SK-N-SH treated with all-trans-retinoic acid at 6 μM for 48 hours (cell line): ENCODE measurements at regions not wholly inside any gene's neighbourhood (a gene's known extent, or its start where the extent isn't known, plus 50 kb on each side); places are given as distances from the start of the nearest gene placed in this dataset.

Source experiments
- ATAC-seq: fragments of 200-7000 bp; cut with Tn5 transposase; 3 replicates; pipeline ENCODE4 v1.9.1; 2020; ENCODE audit warnings: mild to moderate bottlenecking, moderate library complexity
- ARNTL ChIP-seq: fragments of 450-650 bp; formaldehyde crosslinking; IDR thresholded peaks from 2 replicates; pipeline ENCODE4 v1.5.0; 2020; ENCODE audit warnings: low read depth, mild to moderate bottlenecking, moderate library complexity, borderline replicate concordance
- BACH2 ChIP-seq: fragments of 250-450 bp; sonication (Bioruptor Pico); IDR thresholded peaks from 2 replicates; pipeline ENCODE4 v1.9.0; 2021; ENCODE audit warnings: mild to moderate bottlenecking, borderline replicate concordance
- CSDC2 ChIP-seq: fragments of 250-450 bp; sonication (Bioruptor Pico); IDR thresholded peaks from 2 replicates; pipeline ENCODE4 v1.5.0; 2020; ENCODE audit warnings: mild to moderate bottlenecking, moderate library complexity
- ESRRG ChIP-seq: fragments of 250-450 bp; sonication (Bioruptor Pico); IDR thresholded peaks from 2 replicates; pipeline ENCODE4 v1.6.1; 2021; ENCODE audit warnings: mild to moderate bottlenecking
- GLIS3 ChIP-seq: fragments of 250-450 bp; sonication (Bioruptor Pico); IDR thresholded peaks from 2 replicates; pipeline ENCODE4 v1.5.0; 2020; ENCODE audit warnings: mild to moderate bottlenecking, moderate library complexity
- ISL1 ChIP-seq: fragments of 250-450 bp; sonication (Bioruptor Pico); IDR thresholded peaks from 2 replicates; pipeline ENCODE4 v2.1.2; 2022; ENCODE audit warnings: mild to moderate bottlenecking, moderate library complexity
- OSR1 ChIP-seq: fragments of 250-450 bp; sonication (Bioruptor Pico); IDR thresholded peaks from 2 replicates; pipeline ENCODE4 v1.8.0; 2022; ENCODE audit warnings: moderate library complexity, mild to moderate bottlenecking, inconsistent platforms
- PPARA ChIP-seq: fragments of 250-450 bp; sonication (Bioruptor Pico); IDR thresholded peaks from 2 replicates; pipeline ENCODE4 v1.5.0; 2020; ENCODE audit warnings: mild to moderate bottlenecking, borderline replicate concordance
- RARB ChIP-seq: fragments of 250-450 bp; sonication (Bioruptor Pico); IDR thresholded peaks from 2 replicates; pipeline ENCODE4 v1.8.0; 2021; ENCODE audit warnings: mild to moderate bottlenecking, moderate library complexity
- SNAI2 ChIP-seq: fragments of 250-450 bp; sonication (Bioruptor Pico); IDR thresholded peaks from 2 replicates; pipeline ENCODE4 v1.5.0; 2020; ENCODE audit warnings: mild to moderate bottlenecking, moderate library complexity
- TCF4 ChIP-seq: fragments of 250-450 bp; sonication (Bioruptor Pico); IDR thresholded peaks from 2 replicates; pipeline ENCODE4 v1.8.0; 2021; ENCODE audit warnings: mild to moderate bottlenecking, moderate library complexity, borderline replicate concordance
- TOX ChIP-seq: fragments of 250-450 bp; sonication (Bioruptor Pico); IDR thresholded peaks from 2 replicates; pipeline ENCODE4 v1.8.0; 2021; ENCODE audit warnings: mild to moderate bottlenecking, moderate library complexity, borderline replicate concordance
- ZC3H10 ChIP-seq: fragments of 250-450 bp; sonication (Bioruptor Pico); IDR thresholded peaks from 2 replicates; pipeline ENCODE4 v1.5.1; 2021; ENCODE audit warnings: mild to moderate bottlenecking, moderate library complexity
- ZNF565 ChIP-seq: fragments of 450-650 bp; formaldehyde crosslinking; conservative IDR thresholded peaks from 2 replicates; pipeline ENCODE4 v1.5.0; 2020; ENCODE audit warnings: low read depth, mild to moderate bottlenecking, moderate library complexity
- ZNF70 ChIP-seq: fragments of 450-650 bp; formaldehyde crosslinking; IDR thresholded peaks from 2 replicates; pipeline ENCODE4 v1.5.0; 2020; ENCODE audit warnings: mild to moderate bottlenecking, moderate library complexity
- ZNF8 ChIP-seq: fragments of 450-650 bp; formaldehyde crosslinking; IDR thresholded peaks from 2 replicates; pipeline ENCODE4 v1.5.0; 2020; ENCODE audit warnings: mild to moderate bottlenecking, moderate library complexity
- TF ChIP-seq, protein P1 (sequence below): fragments of 250-450 bp; sonication (Bioruptor Pico); IDR thresholded peaks from 2 replicates; pipeline ENCODE4 v1.5.0; 2020; ENCODE audit warnings: mild to moderate bottlenecking, moderate library complexity
- TF ChIP-seq, protein P2 (sequence below): fragments of 250-450 bp; sonication (Bioruptor Pico); IDR thresholded peaks from 2 replicates; pipeline ENCODE4 v1.5.1; 2021; ENCODE audit warnings: mild to moderate bottlenecking, moderate library complexity
- TF ChIP-seq, protein P3 (sequence below): fragments of 250-450 bp; sonication (Bioruptor Pico); IDR thresholded peaks from 2 replicates; pipeline ENCODE4 v1.8.0; 2020; ENCODE audit warnings: mild to moderate bottlenecking, moderate library complexity, borderline replicate concordance
- TF ChIP-seq, protein P4 (sequence below): fragments of 250-450 bp; sonication (Bioruptor Pico); IDR thresholded peaks from 2 replicates; pipeline ENCODE4 v1.5.1; 2020; ENCODE audit warnings: low read depth, mild to moderate bottlenecking, moderate library complexity
- TF ChIP-seq, protein P5 (sequence below): fragments of 250-450 bp; sonication (Bioruptor Pico); IDR thresholded peaks from 2 replicates; pipeline ENCODE4 v1.8.0; 2021; ENCODE audit warnings: low read depth, mild to moderate bottlenecking, moderate library complexity, borderline replicate concordance

DNA sequence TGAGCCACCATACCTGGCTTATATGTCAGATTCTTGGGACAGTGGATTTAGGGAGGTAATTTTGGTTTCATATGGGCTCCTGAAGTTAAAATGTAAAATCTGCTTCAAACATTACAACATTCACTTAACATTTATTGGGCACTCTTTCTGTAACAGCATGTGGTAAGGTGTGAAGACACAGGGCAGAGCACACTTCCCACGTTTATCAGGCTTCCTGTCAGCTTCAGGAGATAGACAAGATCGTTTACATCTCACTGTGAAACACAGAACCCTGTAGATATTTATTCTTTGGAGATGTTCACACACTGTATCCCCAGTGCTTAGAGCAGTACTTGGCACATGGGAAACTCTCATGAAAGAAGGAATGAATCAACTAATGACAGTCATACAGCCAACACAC lies 426.0 kb upstream of the RARB start:
- no peak for TF ChIP-seq ZC3H10 (CRISPR knock-in tag)
- no peak for TF ChIP-seq PPARA
- no peak for TF ChIP-seq TCF4 (CRISPR knock-in tag)
- TF ChIP-seq, protein P1, sequence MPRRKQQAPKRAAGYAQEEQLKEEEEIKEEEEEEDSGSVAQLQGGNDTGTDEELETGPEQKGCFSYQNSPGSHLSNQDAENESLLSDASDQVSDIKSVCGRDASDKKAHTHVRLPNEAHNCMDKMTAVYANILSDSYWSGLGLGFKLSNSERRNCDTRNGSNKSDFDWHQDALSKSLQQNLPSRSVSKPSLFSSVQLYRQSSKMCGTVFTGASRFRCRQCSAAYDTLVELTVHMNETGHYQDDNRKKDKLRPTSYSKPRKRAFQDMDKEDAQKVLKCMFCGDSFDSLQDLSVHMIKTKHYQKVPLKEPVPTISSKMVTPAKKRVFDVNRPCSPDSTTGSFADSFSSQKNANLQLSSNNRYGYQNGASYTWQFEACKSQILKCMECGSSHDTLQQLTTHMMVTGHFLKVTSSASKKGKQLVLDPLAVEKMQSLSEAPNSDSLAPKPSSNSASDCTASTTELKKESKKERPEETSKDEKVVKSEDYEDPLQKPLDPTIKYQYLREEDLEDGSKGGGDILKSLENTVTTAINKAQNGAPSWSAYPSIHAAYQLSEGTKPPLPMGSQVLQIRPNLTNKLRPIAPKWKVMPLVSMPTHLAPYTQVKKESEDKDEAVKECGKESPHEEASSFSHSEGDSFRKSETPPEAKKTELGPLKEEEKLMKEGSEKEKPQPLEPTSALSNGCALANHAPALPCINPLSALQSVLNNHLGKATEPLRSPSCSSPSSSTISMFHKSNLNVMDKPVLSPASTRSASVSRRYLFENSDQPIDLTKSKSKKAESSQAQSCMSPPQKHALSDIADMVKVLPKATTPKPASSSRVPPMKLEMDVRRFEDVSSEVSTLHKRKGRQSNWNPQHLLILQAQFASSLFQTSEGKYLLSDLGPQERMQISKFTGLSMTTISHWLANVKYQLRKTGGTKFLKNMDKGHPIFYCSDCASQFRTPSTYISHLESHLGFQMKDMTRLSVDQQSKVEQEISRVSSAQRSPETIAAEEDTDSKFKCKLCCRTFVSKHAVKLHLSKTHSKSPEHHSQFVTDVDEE (CRISPR knock-in tag) = no peak
- no peak for TF ChIP-seq ZNF70
- TF ChIP-seq GLIS3 (CRISPR knock-in tag) = no peak
- no peak for TF ChIP-seq RARB (CRISPR knock-in tag)
- no peak for TF ChIP-seq ZNF565 (CRISPR knock-in tag)
- TF ChIP-seq CSDC2 (CRISPR knock-in tag) = no peak
- TF ChIP-seq ZNF8 (CRISPR knock-in tag) = no peak
- TF ChIP-seq, protein P2, sequence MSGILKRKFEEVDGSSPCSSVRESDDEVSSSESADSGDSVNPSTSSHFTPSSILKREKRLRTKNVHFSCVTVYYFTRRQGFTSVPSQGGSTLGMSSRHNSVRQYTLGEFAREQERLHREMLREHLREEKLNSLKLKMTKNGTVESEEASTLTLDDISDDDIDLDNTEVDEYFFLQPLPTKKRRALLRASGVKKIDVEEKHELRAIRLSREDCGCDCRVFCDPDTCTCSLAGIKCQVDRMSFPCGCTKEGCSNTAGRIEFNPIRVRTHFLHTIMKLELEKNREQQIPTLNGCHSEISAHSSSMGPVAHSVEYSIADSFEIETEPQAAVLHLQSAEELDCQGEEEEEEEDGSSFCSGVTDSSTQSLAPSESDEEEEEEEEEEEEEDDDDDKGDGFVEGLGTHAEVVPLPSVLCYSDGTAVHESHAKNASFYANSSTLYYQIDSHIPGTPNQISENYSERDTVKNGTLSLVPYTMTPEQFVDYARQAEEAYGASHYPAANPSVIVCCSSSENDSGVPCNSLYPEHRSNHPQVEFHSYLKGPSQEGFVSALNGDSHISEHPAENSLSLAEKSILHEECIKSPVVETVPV = no peak
- TF ChIP-seq, protein P3, sequence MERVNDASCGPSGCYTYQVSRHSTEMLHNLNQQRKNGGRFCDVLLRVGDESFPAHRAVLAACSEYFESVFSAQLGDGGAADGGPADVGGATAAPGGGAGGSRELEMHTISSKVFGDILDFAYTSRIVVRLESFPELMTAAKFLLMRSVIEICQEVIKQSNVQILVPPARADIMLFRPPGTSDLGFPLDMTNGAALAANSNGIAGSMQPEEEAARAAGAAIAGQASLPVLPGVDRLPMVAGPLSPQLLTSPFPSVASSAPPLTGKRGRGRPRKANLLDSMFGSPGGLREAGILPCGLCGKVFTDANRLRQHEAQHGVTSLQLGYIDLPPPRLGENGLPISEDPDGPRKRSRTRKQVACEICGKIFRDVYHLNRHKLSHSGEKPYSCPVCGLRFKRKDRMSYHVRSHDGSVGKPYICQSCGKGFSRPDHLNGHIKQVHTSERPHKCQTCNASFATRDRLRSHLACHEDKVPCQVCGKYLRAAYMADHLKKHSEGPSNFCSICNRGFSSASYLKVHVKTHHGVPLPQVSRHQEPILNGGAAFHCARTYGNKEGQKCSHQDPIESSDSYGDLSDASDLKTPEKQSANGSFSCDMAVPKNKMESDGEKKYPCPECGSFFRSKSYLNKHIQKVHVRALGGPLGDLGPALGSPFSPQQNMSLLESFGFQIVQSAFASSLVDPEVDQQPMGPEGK (CRISPR knock-in tag) = no peak
- no peak for ATAC-seq

DNA sequence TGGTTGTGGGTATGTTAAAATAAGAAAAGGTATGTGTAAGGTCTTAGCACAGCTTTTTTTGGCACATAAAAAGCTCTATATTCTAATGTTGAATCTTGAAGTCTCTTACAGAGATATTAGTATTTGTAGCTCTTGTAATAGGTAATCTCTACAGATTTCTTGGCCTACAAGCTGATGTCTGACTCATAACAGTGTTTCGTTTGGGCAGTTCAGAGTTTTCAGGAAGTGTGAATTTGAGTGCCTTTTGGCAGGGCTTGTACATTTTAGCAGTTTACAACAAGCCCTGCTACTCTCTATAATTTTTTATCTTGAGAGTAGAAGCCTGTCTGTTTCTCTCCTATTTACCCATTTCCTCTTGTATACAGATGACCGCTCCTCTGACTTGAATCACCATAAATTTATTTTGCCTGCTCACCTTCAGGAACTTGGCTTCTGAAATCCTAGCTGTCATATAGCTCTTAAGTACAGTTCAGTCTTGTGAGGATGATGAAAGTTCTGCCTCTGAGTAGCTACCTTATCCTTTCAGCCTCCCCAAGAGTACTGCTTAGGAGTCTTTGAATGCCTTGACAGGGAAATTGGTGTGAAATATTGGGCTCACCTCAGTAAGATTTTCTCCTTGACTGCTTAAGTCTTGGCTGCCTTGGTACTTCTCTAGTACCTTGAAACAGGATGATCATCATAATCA lies 419.9 kb upstream of the RARB start:
- ATAC-seq = no peak

DNA sequence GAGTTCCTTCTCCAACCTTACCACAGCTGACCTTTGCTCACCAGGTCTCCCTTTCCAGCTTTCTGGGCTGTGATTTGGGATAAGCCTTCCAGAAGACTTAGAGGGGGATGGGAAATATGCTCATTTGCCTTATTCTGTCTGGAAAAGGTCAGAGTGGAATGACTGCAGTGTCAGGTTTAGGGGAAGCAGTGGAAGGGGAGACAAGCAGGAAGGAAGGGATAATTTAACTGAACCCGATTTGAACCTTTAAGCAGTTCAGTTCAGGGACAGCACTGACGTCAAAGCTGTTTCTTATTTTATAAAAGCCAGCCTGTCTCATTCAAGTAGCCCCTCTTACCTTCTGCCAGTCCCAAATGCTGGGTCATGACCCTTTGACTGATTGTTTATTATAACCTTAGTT lies 418.4 kb upstream of the RARB start:
- TF ChIP-seq, protein P1 (CRISPR knock-in tag) = no peak
- TF ChIP-seq, protein P4, sequence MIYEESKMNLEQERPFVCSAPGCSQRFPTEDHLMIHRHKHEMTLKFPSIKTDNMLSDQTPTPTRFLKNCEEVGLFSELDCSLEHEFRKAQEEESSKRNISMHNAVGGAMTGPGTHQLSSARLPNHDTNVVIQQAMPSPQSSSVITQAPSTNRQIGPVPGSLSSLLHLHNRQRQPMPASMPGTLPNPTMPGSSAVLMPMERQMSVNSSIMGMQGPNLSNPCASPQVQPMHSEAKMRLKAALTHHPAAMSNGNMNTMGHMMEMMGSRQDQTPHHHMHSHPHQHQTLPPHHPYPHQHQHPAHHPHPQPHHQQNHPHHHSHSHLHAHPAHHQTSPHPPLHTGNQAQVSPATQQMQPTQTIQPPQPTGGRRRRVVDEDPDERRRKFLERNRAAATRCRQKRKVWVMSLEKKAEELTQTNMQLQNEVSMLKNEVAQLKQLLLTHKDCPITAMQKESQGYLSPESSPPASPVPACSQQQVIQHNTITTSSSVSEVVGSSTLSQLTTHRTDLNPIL (CRISPR knock-in tag) = no peak
- no peak for TF ChIP-seq CSDC2 (CRISPR knock-in tag)
- no peak for TF ChIP-seq ZNF565 (CRISPR knock-in tag)
- TF ChIP-seq TOX = no peak
- TF ChIP-seq ZNF8 (CRISPR knock-in tag) = no peak
- TF ChIP-seq, protein P2 = no peak
- TF ChIP-seq ZNF70 = no peak
- TF ChIP-seq, protein P5, sequence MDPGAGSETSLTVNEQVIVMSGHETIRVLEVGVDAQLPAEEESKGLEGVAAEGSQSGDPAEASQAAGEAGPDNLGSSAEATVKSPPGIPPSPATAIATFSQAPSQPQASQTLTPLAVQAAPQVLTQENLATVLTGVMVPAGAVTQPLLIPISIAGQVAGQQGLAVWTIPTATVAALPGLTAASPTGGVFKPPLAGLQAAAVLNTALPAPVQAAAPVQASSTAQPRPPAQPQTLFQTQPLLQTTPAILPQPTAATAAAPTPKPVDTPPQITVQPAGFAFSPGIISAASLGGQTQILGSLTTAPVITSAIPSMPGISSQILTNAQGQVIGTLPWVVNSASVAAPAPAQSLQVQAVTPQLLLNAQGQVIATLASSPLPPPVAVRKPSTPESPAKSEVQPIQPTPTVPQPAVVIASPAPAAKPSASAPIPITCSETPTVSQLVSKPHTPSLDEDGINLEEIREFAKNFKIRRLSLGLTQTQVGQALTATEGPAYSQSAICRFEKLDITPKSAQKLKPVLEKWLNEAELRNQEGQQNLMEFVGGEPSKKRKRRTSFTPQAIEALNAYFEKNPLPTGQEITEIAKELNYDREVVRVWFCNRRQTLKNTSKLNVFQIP (CRISPR knock-in tag) = no peak
- TF ChIP-seq RARB (CRISPR knock-in tag) = no peak
- no peak for TF ChIP-seq TCF4 (CRISPR knock-in tag)
- TF ChIP-seq ZC3H10 (CRISPR knock-in tag) = no peak
- TF ChIP-seq BACH2 (CRISPR knock-in tag) = no peak
- no peak for TF ChIP-seq ISL1 (CRISPR knock-in tag)
- TF ChIP-seq SNAI2 (CRISPR knock-in tag) = no peak
- TF ChIP-seq ARNTL = no peak
- TF ChIP-seq OSR1 (CRISPR knock-in tag) = no peak
- no peak for TF ChIP-seq ESRRG (CRISPR knock-in tag)
- TF ChIP-seq, all 23 proteins: peak for 0
- ATAC-seq = no peak

More for the DNA sequence above, 419.9 kb upstream of the RARB start:
- TF ChIP-seq ZC3H10 (CRISPR knock-in tag) = no peak
- no peak for TF ChIP-seq RARB (CRISPR knock-in tag)
- TF ChIP-seq TOX = no peak
- TF ChIP-seq ISL1 (CRISPR knock-in tag) = no peak
- no peak for TF ChIP-seq SNAI2 (CRISPR knock-in tag)
